K562 (cell line): ENCODE measurements at regions not wholly inside any gene's neighbourhood (a gene's known extent, or its start where the extent isn't known, plus 50 kb on each side); places are given as distances from the start of the nearest gene placed in this dataset.

ENCODE experiments used
- ELF1 ChIP-seq: fragments of 200-800 bp; sonication (Bioruptor generic); IDR thresholded peaks from 2 replicates; pipeline ENCODE4 v1.6.1; 2016; ENCODE audit warnings: missing genetic modification characterization, missing compliant biosample characterization
- TCF7 ChIP-seq: sonication (generic); IDR thresholded peaks from 2 replicates; pipeline ENCODE4 v1.6.1; 2016; ENCODE audit warnings: antibody characterized with exemption, borderline replicate concordance

GRCh38 chr20:60732322-60732721 lies 519.7 kb upstream of the CDH4 start:
- no peak for TF ChIP-seq ELF1 (tag)
- TF ChIP-seq TCF7, result no peak
